ENCODE measurements at regions not wholly inside any gene's neighbourhood (a gene's known extent, or its start where the extent isn't known, plus 50 kb on each side); places are given as distances from the start of the nearest gene placed in this dataset.

DNA sequence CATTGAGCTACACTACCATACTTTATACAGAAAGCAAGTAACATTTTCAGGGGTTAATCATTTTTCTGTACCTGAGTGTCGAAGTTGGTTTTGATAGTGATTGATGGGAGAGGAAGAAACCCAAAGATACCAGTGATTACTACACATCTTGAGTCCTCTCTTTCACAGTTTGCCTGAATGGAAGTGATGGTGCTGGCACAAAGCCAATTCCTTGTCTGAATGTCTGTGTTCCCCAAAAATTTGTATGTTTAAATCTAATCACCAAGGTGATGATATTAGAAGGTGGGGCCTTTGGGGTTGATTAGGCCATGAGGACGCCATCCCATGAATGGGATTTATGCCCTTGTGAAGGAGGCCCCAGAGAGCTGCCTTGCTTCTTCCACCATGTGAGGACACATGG is 696.9 kb upstream of the ANKRD30A start:
- Histone ChIP-seq H3K4me2 (no peak overlapping the region), H3K79me2 (ENCODE audit: insufficient read depth, low read depth) (no peaks in the 10 kb centered on the region), H4K20me1 (ENCODE audit: insufficient read depth) (no peaks in the 10 kb centered on the region), H3K36me3 (ENCODE audit: insufficient read depth) (no peaks in the 10 kb centered on the region), H3K4me1 (ENCODE audit: low read depth, poor library complexity, severe bottlenecking) (no peaks in the 10 kb centered on the region), H2AFZ (ENCODE audit: low read depth) (no peak overlapping the region), H3K9ac (no peak overlapping the region), H3K27me3 (ENCODE audit: insufficient read depth, low read depth) (no peaks in the 10 kb centered on the region), H3K27ac (no peak overlapping the region), H3K4me3 (IDR thresholded peaks at IDR 0.05; ENCODE audit: insufficient read depth, low read depth, low read length) (no peak overlapping the region)
- TF ChIP-seq, protein P1, sequence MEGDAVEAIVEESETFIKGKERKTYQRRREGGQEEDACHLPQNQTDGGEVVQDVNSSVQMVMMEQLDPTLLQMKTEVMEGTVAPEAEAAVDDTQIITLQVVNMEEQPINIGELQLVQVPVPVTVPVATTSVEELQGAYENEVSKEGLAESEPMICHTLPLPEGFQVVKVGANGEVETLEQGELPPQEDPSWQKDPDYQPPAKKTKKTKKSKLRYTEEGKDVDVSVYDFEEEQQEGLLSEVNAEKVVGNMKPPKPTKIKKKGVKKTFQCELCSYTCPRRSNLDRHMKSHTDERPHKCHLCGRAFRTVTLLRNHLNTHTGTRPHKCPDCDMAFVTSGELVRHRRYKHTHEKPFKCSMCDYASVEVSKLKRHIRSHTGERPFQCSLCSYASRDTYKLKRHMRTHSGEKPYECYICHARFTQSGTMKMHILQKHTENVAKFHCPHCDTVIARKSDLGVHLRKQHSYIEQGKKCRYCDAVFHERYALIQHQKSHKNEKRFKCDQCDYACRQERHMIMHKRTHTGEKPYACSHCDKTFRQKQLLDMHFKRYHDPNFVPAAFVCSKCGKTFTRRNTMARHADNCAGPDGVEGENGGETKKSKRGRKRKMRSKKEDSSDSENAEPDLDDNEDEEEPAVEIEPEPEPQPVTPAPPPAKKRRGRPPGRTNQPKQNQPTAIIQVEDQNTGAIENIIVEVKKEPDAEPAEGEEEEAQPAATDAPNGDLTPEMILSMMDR (conservative IDR thresholded peaks at IDR 0.05; ENCODE audit: low read depth, low read length) = no peak

DNA sequence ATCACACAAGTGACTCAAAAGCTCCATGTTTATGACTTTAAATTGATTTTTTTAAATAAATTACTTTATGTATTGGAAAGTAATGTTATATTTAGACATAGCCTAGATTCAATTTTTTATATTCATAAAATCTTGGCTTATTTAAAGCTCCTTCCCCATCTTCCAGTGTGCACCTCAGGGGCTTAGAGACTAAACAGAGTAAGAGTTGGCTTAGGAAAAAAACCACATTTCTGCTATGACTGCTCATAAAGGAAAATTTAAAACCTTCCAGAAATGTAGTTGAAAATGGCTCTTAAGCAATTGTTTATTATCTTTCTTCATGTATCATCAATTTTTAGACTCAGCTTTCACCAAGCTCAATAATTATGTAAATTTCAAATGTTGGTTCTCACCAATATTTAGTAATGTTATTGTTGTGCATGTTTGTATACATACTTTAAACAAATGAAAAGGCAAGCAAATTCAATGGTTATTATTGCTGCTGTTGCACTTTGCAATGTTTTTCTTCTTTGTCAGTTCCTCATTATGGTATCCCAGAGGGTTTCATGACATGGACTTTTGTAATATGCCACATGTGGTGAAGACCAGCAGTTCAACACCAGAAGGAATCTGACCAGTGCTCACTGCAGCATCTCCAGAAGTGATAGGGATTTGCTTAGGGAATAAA is 700.1 kb upstream of the ANKRD30A start:
- no peaks in the 10 kb centered on the region for H3K4me1 ChIP-seq (ENCODE audit: low read depth, poor library complexity, severe bottlenecking)

DNA sequence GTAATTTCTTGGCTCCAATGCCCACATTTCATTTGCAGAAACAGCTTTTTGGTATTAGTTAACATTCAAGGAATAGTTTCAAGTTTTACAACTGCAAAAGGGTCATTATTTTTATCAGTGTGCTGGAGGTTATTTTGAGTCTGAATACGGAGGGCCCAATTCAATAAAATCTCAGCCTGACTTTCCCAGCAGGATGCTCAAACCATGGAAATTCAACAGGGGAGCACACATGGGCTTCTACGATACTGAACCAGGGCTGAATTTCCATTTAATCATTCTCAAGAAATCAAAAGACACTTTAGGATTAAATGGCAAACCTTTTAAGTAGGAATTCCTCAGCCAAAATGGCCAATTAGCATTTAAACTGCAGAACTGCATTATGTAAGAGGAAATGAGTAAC is 700.9 kb upstream of the ANKRD30A start:
- H3K4me2 ChIP-seq = no peak overlapping the region
- no peak overlapping the region for H3K27ac ChIP-seq
- TF ChIP-seq, protein P1 (conservative IDR thresholded peaks at IDR 0.05; ENCODE audit: low read depth, low read length) = no peak
- H3K4me3 ChIP-seq (IDR thresholded peaks at IDR 0.05; ENCODE audit: insufficient read depth, low read depth, low read length) = no peak overlapping the region
- H3K4me1 ChIP-seq (ENCODE audit: low read depth, poor library complexity, severe bottlenecking) = no peaks in the 10 kb centered on the region
- no peaks in the 10 kb centered on the region for H3K79me2 ChIP-seq (ENCODE audit: insufficient read depth, low read depth)
- H2AFZ ChIP-seq (ENCODE audit: low read depth) = no peak overlapping the region
- H4K20me1 ChIP-seq (ENCODE audit: insufficient read depth) = no peaks in the 10 kb centered on the region
- no peaks in the 10 kb centered on the region for H3K27me3 ChIP-seq (ENCODE audit: insufficient read depth, low read depth)
- H3K36me3 ChIP-seq (ENCODE audit: insufficient read depth) = no peaks in the 10 kb centered on the region
- H3K9ac ChIP-seq = no peak overlapping the region

More for the DNA sequence above, 700.1 kb upstream of the ANKRD30A start:
- Histone ChIP-seq H3K79me2 (ENCODE audit: insufficient read depth, low read depth) (no peaks in the 10 kb centered on the region), H3K4me3 (IDR thresholded peaks at IDR 0.05; ENCODE audit: insufficient read depth, low read depth, low read length) (no peak overlapping the region), H3K27me3 (ENCODE audit: insufficient read depth, low read depth) (no peaks in the 10 kb centered on the region), H2AFZ (ENCODE audit: low read depth) (no peak overlapping the region), H3K9ac (no peak overlapping the region), H4K20me1 (ENCODE audit: insufficient read depth) (no peaks in the 10 kb centered on the region), H3K36me3 (ENCODE audit: insufficient read depth) (no peaks in the 10 kb centered on the region), H3K4me2 (no peak overlapping the region), H3K27ac (no peak overlapping the region)
- TF ChIP-seq, protein P1 (conservative IDR thresholded peaks at IDR 0.05; ENCODE audit: low read depth, low read length) = no peak

DNA sequence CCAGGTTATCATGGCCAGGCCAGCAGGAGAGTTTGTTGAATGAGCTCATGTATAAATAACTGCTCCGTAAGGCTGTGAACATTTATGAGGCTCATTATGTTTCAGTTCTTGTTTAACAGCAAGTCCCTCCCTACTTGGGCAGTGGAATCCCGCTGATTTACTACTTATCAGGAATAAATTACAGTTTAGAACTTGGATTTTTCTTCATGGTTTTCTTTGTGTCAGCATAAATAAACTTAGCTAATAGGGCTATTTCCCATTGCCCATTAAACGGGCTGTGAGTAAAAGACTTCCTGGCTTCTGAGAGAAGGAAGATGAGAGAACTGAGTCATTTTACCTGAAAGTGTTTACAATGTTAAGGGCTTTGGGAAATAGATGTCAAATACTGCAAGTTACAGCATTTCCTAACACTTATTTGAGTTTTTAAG is 701.6 kb upstream of the ANKRD30A start:
- Histone ChIP-seq H3K36me3 (ENCODE audit: insufficient read depth) (no peaks in the 10 kb centered on the region), H3K27ac (no peak overlapping the region), H3K79me2 (ENCODE audit: insufficient read depth, low read depth) (no peaks in the 10 kb centered on the region), H4K20me1 (ENCODE audit: insufficient read depth) (no peaks in the 10 kb centered on the region), H3K4me2 (no peak overlapping the region), H3K9ac (no peak overlapping the region), H3K27me3 (ENCODE audit: insufficient read depth, low read depth) (no peaks in the 10 kb centered on the region), H2AFZ (ENCODE audit: low read depth) (no peak overlapping the region), H3K4me1 (ENCODE audit: low read depth, poor library complexity, severe bottlenecking) (no peaks in the 10 kb centered on the region), H3K4me3 (IDR thresholded peaks at IDR 0.05; ENCODE audit: insufficient read depth, low read depth, low read length) (no peak overlapping the region)
- TF ChIP-seq, protein P1 (conservative IDR thresholded peaks at IDR 0.05; ENCODE audit: low read depth, low read length) = no peak

Data from KMS-11 (cell line).